MCF 10A (cell line): ENCODE measurements at regions not wholly inside any gene's neighbourhood (a gene's known extent, or its start where the extent isn't known, plus 50 kb on each side); places are given as distances from the start of the nearest gene placed in this dataset.
A peak's percentile ranks its signal among the peaks of the same experiment; 100 is the strongest.

Source experiments
- BruUV-seq: library from RNA; stranded (reverse); fragments of 400-500 nt; replicated peaks from 2 replicates; lab custom pipeline; 2021; lab: Mats Ljungman, UMichigan
- CTCF ChIA-PET: fragments of 300-600 bp; sonication (Branson Sonifier 250); formaldehyde crosslinking; extraction: SDS; loops from one replicate; lab custom pipeline; 2021; ENCODE audit warnings: antibody characterized with exemption, inconsistent platforms; lab: Yijun Ruan, JAX
- POLR2A ChIA-PET: fragments of 300-600, 350-650 bp; sonication (Branson Sonifier 250); formaldehyde crosslinking; extraction: SDS; loops from one replicate; lab custom pipeline; 2020; ENCODE audit warnings: antibody characterized with exemption, inconsistent platforms; lab: Yijun Ruan, JAX
- DNase-seq: peaks from one replicate; pipeline ENCODE4 v3.0.0-alpha.2; 2018; ENCODE audit not compliant: unreplicated experiment
- H3K27ac Mint-ChIP-seq: one replicate; pipeline ENCODE4 v1.8.0; 2022; ENCODE audit warnings: mild to moderate bottlenecking, low read depth, mixed read lengths; ENCODE audit not compliant: unreplicated experiment
- H3K27me3 Mint-ChIP-seq: one replicate; pipeline ENCODE4 v1.8.0; 2022; ENCODE audit warnings: mixed read lengths; ENCODE audit not compliant: insufficient read depth, unreplicated experiment
- H3K36me3 Mint-ChIP-seq: one replicate; pipeline ENCODE4 v1.8.0; 2022; ENCODE audit warnings: mild to moderate bottlenecking, moderate library complexity, mixed read lengths; ENCODE audit not compliant: insufficient read depth, unreplicated experiment
- H3K4me1 Mint-ChIP-seq: one replicate; pipeline ENCODE4 v1.8.0; 2022; ENCODE audit warnings: mixed read lengths; ENCODE audit not compliant: insufficient read depth, unreplicated experiment
- H3K4me3 Mint-ChIP-seq: one replicate; pipeline ENCODE4 v1.8.0; 2022; ENCODE audit warnings: mild to moderate bottlenecking, moderate library complexity, mixed read lengths; ENCODE audit not compliant: unreplicated experiment
- H3K9me3 Mint-ChIP-seq: one replicate; pipeline ENCODE4 v1.8.0; 2022; ENCODE audit warnings: mixed read lengths; ENCODE audit not compliant: unreplicated experiment
- CTCF ChIP-seq: fragments of 200-600 bp; IDR thresholded peaks from one replicate; pipeline ENCODE4 v1.8.0; 2022; ENCODE audit warnings: antibody characterized with exemption, mild to moderate bottlenecking; ENCODE audit not compliant: unreplicated experiment
- intact Hi-C: fragments of 100-400 bp; cut with micrococcal nuclease; formaldehyde crosslinking; loops from 2 replicates; pipeline ENCODE4 v1.14.1; 2022

GRCh38 chr17:79392598-79392997, 218.3 kb downstream of the RBFOX3 start:
- POLR2A ChIA-PET: interaction anchor here (1.2 to 2.6 kb wide), 5 partner anchors 8 to 349 kb away, joined by 3 to 12 read pairs (median 8); no protein-coding TSS in a partner anchor
- CTCF ChIA-PET: interaction anchor here (0.6 to 13.5 kb wide), 33 partner anchors 9 to 465 kb away, joined by 3 to 273 read pairs (median 4); no protein-coding TSS in a partner anchor
- DNase-seq: no peak
- no peaks in the 10 kb centered on the region for H3K36me3 Mint-ChIP-seq
- intact Hi-C loops: loop anchor here (2.0 to 10.0 kb wide), 2 partner anchors 316 to 378 kb away; no protein-coding TSS in a partner anchor
- no peak for TF ChIP-seq CTCF
- BruUV-seq: no TSS peak
- H3K27me3 Mint-ChIP-seq: peaks cover 85% of the 10 kb centered on the region
- no peaks in the 10 kb centered on the region for H3K9me3 Mint-ChIP-seq
- no peaks in the 10 kb centered on the region for H3K4me1 Mint-ChIP-seq
- H3K27ac Mint-ChIP-seq: no peak overlapping the region
- H3K4me3 Mint-ChIP-seq: no peak overlapping the region

- CTCF ChIA-PET: interaction anchor here (0.5 to 13.5 kb wide), 49 partner anchors 10 to 1166 kb away, joined by 3 to 273 read pairs (median 3); no protein-coding TSS in a partner anchor
- BruUV-seq: no TSS peak
- DNase-seq: peak; percentile 64
- Mint-ChIP-seq H3K27me3 (peaks cover 81% of the 10 kb centered on the region), H3K4me1 (no peaks in the 10 kb centered on the region), H3K36me3 (no peaks in the 10 kb centered on the region), H3K27ac (no peak overlapping the region), H3K9me3 (no peaks in the 10 kb centered on the region), H3K4me3 (no peak overlapping the region)
- POLR2A ChIA-PET: interaction anchor here (0.6 to 2.6 kb wide), 7 partner anchors 9 to 348 kb away, joined by 3 to 12 read pairs (median 5); no protein-coding TSS in a partner anchor
- peak; percentile 73 for TF ChIP-seq CTCF
- intact Hi-C loops: loop anchor here (2.0 to 10.0 kb wide), 2 partner anchors 317 to 377 kb away; no protein-coding TSS in a partner anchor
Observed at GRCh38 chr17:79391376-79392233, 219.2 kb downstream of the RBFOX3 start.

- peaks cover 77% of the 10 kb centered on the region for H3K27me3 Mint-ChIP-seq
- no TSS peak for BruUV-seq
- no peaks in the 10 kb centered on the region for H3K9me3 Mint-ChIP-seq
- no peak for DNase-seq
- ChIA-PET CTCF (interaction anchor here (0.7 to 13.5 kb wide), 8 partner anchors 12 to 354 kb away, joined by 3 to 273 read pairs (median 4); no protein-coding TSS in a partner anchor), POLR2A (interaction anchor here (0.7 to 0.9 kb wide), 2 partner anchors 18 to 128 kb away, joined by 3 read pairs; no protein-coding TSS in a partner anchor)
- intact Hi-C loops: loop anchor here (10.0 kb wide), 1 partner anchor 375 kb away; no protein-coding TSS in a partner anchor
- no peaks in the 10 kb centered on the region for H3K4me1 Mint-ChIP-seq
- no peak for TF ChIP-seq CTCF
- H3K27ac Mint-ChIP-seq: no peak overlapping the region
- H3K4me3 Mint-ChIP-seq: no peak overlapping the region
- no peaks in the 10 kb centered on the region for H3K36me3 Mint-ChIP-seq
Observed at GRCh38 chr17:79389896-79390295, 221.0 kb downstream of the RBFOX3 start.
